H9 (cell line): ENCODE measurements at regions not wholly inside any gene's neighbourhood (a gene's known extent, or its start where the extent isn't known, plus 50 kb on each side); places are given as distances from the start of the nearest gene placed in this dataset.

Source experiments
- DNase-seq: peaks from one replicate; pipeline ENCODE4 v3.0.0-alpha.2; 2017
- H2AFZ ChIP-seq: one replicate; pipeline ENCODE4 v1.6.1; 2013; ENCODE audit warnings: mild to moderate bottlenecking, low read length, control low read depth, moderate library complexity
- H2AK5ac ChIP-seq: 2 replicates; pipeline ENCODE4 v1.6.1; 2013; ENCODE audit warnings: low read length, control low read depth, mixed read lengths; ENCODE audit not compliant: insufficient read length
- H2BK120ac ChIP-seq: one replicate; pipeline ENCODE4 v1.6.1; 2013; ENCODE audit warnings: low read depth, mild to moderate bottlenecking, low read length, control low read depth, inconsistent platforms; ENCODE audit not compliant: poor library complexity, severe bottlenecking
- H2BK12ac ChIP-seq: 2 replicates; pipeline ENCODE4 v1.6.1; 2013; ENCODE audit warnings: low read length, control low read depth, mixed read lengths, low read depth; ENCODE audit not compliant: insufficient read length
- H2BK15ac ChIP-seq: 2 replicates; pipeline ENCODE4 v1.6.1; 2013; ENCODE audit warnings: low read depth, low read length, control low read depth
- H2BK20ac ChIP-seq: one replicate; pipeline ENCODE4 v1.6.1; 2013; ENCODE audit warnings: low read depth, mild to moderate bottlenecking, low read length, control low read depth, inconsistent platforms; ENCODE audit not compliant: poor library complexity, severe bottlenecking
- H2BK5ac ChIP-seq: 2 replicates; pipeline ENCODE4 v1.6.1; 2013; ENCODE audit warnings: low read length, control low read depth, mixed read lengths; ENCODE audit not compliant: insufficient read length
- H3K14ac ChIP-seq: 2 replicates; pipeline ENCODE4 v1.6.1; 2013; ENCODE audit warnings: low read length, control low read depth; ENCODE audit not compliant: insufficient read depth
- H3K18ac ChIP-seq: 2 replicates; pipeline ENCODE4 v1.6.1; 2013; ENCODE audit warnings: low read depth, mild to moderate bottlenecking, mixed read lengths, low read length, control low read depth; ENCODE audit not compliant: insufficient read length
- H3K23ac ChIP-seq: 2 replicates; pipeline ENCODE4 v1.6.1; 2013; ENCODE audit warnings: low read length, control low read depth, mixed read lengths, low read depth; ENCODE audit not compliant: insufficient read length
- H3K23me2 ChIP-seq: 2 replicates; pipeline ENCODE4 v1.6.1; 2013; ENCODE audit warnings: low read depth, mild to moderate bottlenecking, mixed read lengths, low read length, control low read depth; ENCODE audit not compliant: insufficient read length, poor library complexity, severe bottlenecking
- H3K27ac ChIP-seq: 2 replicates; pipeline ENCODE4 v1.5.1; 2013; ENCODE audit warnings: low read length, control low read depth, mixed read lengths, low read depth; ENCODE audit not compliant: insufficient read length
- H3K27me3 ChIP-seq: 2 replicates; pipeline ENCODE4 v1.6.1; 2013; ENCODE audit warnings: low read length, control low read depth, inconsistent platforms; ENCODE audit not compliant: insufficient read depth
- H3K4ac ChIP-seq: 2 replicates; pipeline ENCODE4 v1.6.1; 2013; ENCODE audit warnings: low read depth, mild to moderate bottlenecking, control low read depth, inconsistent platforms, low read length, moderate library complexity
- H3K4me1 ChIP-seq: 2 replicates; pipeline ENCODE4 v1.6.1; 2013; ENCODE audit warnings: low read length, control low read depth, inconsistent platforms; ENCODE audit not compliant: insufficient read depth
- H3K4me2 ChIP-seq: 2 replicates; pipeline ENCODE4 v1.6.1; 2013; ENCODE audit warnings: low read length, control low read depth, mixed read lengths; ENCODE audit not compliant: insufficient read length, insufficient read depth
- H3K56ac ChIP-seq: 2 replicates; pipeline ENCODE4 v1.6.1; 2013; ENCODE audit warnings: low read depth, mild to moderate bottlenecking, mixed read lengths, low read length, control low read depth; ENCODE audit not compliant: insufficient read length
- H3K79me1 ChIP-seq: 2 replicates; pipeline ENCODE4 v1.6.1; 2013; ENCODE audit warnings: low read depth, mild to moderate bottlenecking, moderate library complexity, low read length, control low read depth, inconsistent platforms; ENCODE audit not compliant: insufficient read depth, poor library complexity, severe bottlenecking
- H3K79me2 ChIP-seq: 2 replicates; pipeline ENCODE4 v1.6.1; 2013; ENCODE audit warnings: low read length, control low read depth, inconsistent platforms; ENCODE audit not compliant: insufficient read depth
- H3K9ac ChIP-seq: 2 replicates; pipeline ENCODE4 v1.6.1; 2013; ENCODE audit warnings: low read length, control low read depth, mixed read lengths; ENCODE audit not compliant: insufficient read length; ENCODE audit errors: extremely low read depth
- H3K9me3 ChIP-seq: one replicate; pipeline ENCODE4 v1.6.1; 2013; ENCODE audit warnings: low read depth, low read length, inconsistent platforms; ENCODE audit not compliant: control insufficient read depth
- H3T11ph ChIP-seq: one replicate; pipeline ENCODE4 v1.6.1; 2013; ENCODE audit warnings: mild to moderate bottlenecking, low read length, control low read depth, inconsistent platforms
- H4K20me1 ChIP-seq: one replicate; pipeline ENCODE4 v1.6.1; 2013; ENCODE audit not compliant: control insufficient read depth, insufficient read length, insufficient read depth
- H4K5ac ChIP-seq: 2 replicates; pipeline ENCODE4 v1.6.1; 2013; ENCODE audit warnings: low read depth, mild to moderate bottlenecking, mixed read lengths, low read length, control low read depth; ENCODE audit not compliant: insufficient read length
- H4K8ac ChIP-seq: replicated peaks from 2 replicates; pipeline ENCODE4 v1.6.1; 2013; ENCODE audit warnings: low read length, control low read depth, mixed read lengths, low read depth; ENCODE audit not compliant: insufficient read length
- H4K91ac ChIP-seq: 2 replicates; pipeline ENCODE4 v1.6.1; 2013; ENCODE audit warnings: low read depth, mild to moderate bottlenecking, moderate library complexity, mixed read lengths, low read length, control low read depth; ENCODE audit not compliant: insufficient read length
- H3K27ac Mint-ChIP-seq, 3 experiments: 2 replicates in 2 of 3; 3 replicates in 1 of 3; pipeline ENCODE4 v1.8.0; 2020 to 2021; ENCODE audit warnings: mixed read lengths in 3 of 3, mild to moderate bottlenecking in 1 of 3, moderate library complexity in 1 of 3
- H3K27me3 Mint-ChIP-seq: 2 replicates; pipeline ENCODE4 v1.8.0; 2021; ENCODE audit warnings: low read depth, mild to moderate bottlenecking, moderate library complexity, mixed read lengths
- H3K36me3 Mint-ChIP-seq, 3 experiments: 2 replicates in 2 of 3; 3 replicates in 1 of 3; pipeline ENCODE4 v1.8.0; 2020 to 2021; ENCODE audit warnings: low read depth in 3 of 3, mixed read lengths in 3 of 3; ENCODE audit not compliant: insufficient read depth in 1 of 3
- H3K4me1 Mint-ChIP-seq, 2 experiments: 2 replicates each; pipeline ENCODE4 v1.8.0; 2020; ENCODE audit warnings: mixed read lengths in 2 of 2
- H3K4me3 Mint-ChIP-seq, 2 experiments: 2 replicates in 1 of 2; 3 replicates in 1 of 2; pipeline ENCODE4 v1.8.0; 2020 to 2021; ENCODE audit warnings: mild to moderate bottlenecking in 2 of 2, mixed read lengths in 2 of 2, moderate library complexity in 1 of 2
- H3K9me3 Mint-ChIP-seq, 2 experiments: 2 replicates in 1 of 2; 3 replicates in 1 of 2; pipeline ENCODE4 v1.8.0; 2020; ENCODE audit warnings: mild to moderate bottlenecking in 2 of 2, mixed read lengths in 2 of 2, moderate library complexity in 1 of 2
- CTCF ChIP-seq: fragments of 200-600 bp; sonication (generic); conservative IDR thresholded peaks from 3 replicates; pipeline ENCODE4 v1.8.0; 2021; ENCODE audit warnings: antibody characterized with exemption, mild to moderate bottlenecking
- WGBS: extraction: QIAGEN DNeasy Blood & Tissue Kit; methylation state at CpG from one replicate; pipeline ENCODE4 v1.1.7; 2013; ENCODE audit warnings: missing lambda C conversion rate, low lambda C conversion rate, mixed read lengths; ENCODE audit not compliant: insufficient read length; ENCODE audit errors: extremely low coverage; 5-methylcytosine and 5-hydroxymethylcytosine counted together

GRCh38 chr4:181202240-181202639 is 1041.0 kb upstream of the TENM3 start:
- Histone ChIP-seq H3K4me1 (no peaks in the 10 kb centered on the region), H2BK20ac (no peak overlapping the region), H3K27me3 (no peaks in the 10 kb centered on the region), H3K18ac (no peak overlapping the region), H4K20me1 (no peaks in the 10 kb centered on the region), H4K8ac (no peak overlapping the region), H2BK5ac (no peak overlapping the region), H3K9me3 (no peaks in the 10 kb centered on the region), H2BK120ac (no peak overlapping the region), H4K91ac (no peak overlapping the region), H3T11ph (no peak overlapping the region), H3K79me1 (no peaks in the 10 kb centered on the region), H3K4me2 (no peak overlapping the region), H2BK12ac (no peak overlapping the region), H4K5ac (no peak overlapping the region), H3K27ac (no peak overlapping the region), H2AFZ (no peak overlapping the region), H3K14ac (no peak overlapping the region), H2AK5ac (no peak overlapping the region), H3K9ac (no peak overlapping the region), H3K23me2 (no peaks in the 10 kb centered on the region), H3K79me2 (no peaks in the 10 kb centered on the region), H3K56ac (no peak overlapping the region), H3K23ac (no peak overlapping the region), H2BK15ac (no peak overlapping the region), H3K4ac (no peak overlapping the region)
- H3K9me3 Mint-ChIP-seq, result no peaks in the 10 kb centered on the region
- no peak for DNase-seq
- no peaks in the 10 kb centered on the region for H3K36me3 Mint-ChIP-seq
- no CpG with 5 or more reads among the region's 5 CpGs for WGBS
- no peaks in the 10 kb centered on the region for H3K27me3 Mint-ChIP-seq
- H3K4me3 Mint-ChIP-seq, result no peak overlapping the region
- TF ChIP-seq CTCF, result no peak
- H3K27ac Mint-ChIP-seq, result no peak overlapping the region
- H3K4me1 Mint-ChIP-seq, result peaks cover 3 to 4% of the 10 kb centered on the region in 2 experiments; a peak in 2 of 4 replicates
